ENCODE measurements at regions not wholly inside any gene's neighbourhood (a gene's known extent, or its start where the extent isn't known, plus 50 kb on each side); places are given as distances from the start of the nearest gene placed in this dataset.

DNA sequence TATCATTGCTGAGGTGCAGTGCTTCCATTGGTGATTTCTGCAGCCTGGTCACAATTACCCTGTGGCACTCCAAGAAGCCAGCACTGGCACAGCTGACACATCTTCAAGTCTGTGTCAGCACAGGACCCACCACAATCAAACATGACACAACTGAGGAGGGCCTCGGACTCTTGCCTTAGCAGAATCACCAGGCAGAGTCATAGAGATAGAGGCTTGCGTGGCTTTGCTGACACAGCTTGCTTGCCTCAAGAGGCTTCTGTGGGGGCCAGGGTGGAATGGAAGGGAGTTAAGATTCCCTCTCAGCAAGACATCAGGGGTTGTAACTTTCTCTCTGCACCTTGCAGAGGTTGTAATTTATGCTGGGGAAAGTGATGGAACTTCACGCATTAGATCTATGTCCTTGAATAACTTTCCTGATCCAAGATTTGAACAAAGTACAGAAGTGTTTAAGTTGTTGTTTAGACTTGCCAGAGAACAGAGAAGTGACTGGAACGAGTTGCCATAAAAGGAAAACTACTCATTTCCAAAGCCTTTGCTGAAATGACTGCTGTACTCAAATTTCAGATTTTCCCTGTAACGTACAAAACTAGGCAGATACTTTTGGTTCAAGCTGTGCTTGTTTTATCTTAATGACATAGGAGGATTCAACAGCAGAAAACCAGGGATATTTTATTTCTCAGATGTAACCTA, 170.7 kb downstream of the DIPK2A start:
- POLR2A ChIA-PET = no interaction called here
- intact Hi-C loops (cut with micrococcal nuclease) = no loop called here

DNA sequence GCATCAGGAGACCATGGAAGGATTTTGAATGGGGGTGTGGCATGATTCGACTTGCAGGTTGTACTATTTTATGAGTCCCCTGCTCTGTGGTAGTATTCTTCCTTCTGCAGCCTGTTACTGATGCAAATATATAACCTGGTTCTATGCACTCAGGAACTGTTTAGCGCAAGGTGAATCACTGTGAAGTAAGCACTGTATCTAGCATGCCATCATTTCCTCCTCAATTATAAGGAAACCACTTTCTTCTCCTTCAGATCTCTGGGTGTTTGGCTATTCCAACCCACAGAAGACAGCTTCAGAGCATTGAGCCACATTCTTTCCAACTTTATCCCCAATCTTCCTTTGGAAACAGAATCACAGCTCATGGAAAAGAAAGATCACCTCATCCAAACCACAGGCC, 176.7 kb downstream of the DIPK2A start:
- BruUV-seq (replicated peaks) = no TSS peak
- Mint-ChIP-seq H3K9me3 (ENCODE audit: unreplicated experiment) (no peaks in the 10 kb centered on the region), H3K4me3 (ENCODE audit: unreplicated experiment) (no peak overlapping the region), H3K4me1 (ENCODE audit: insufficient read depth, unreplicated experiment) (no peaks in the 10 kb centered on the region), H3K36me3 (ENCODE audit: insufficient read depth, unreplicated experiment) (no peaks in the 10 kb centered on the region), H3K27ac (ENCODE audit: low read depth, unreplicated experiment) (no peak overlapping the region), H3K27me3 (ENCODE audit: insufficient read depth, unreplicated experiment) (no peaks in the 10 kb centered on the region)
- intact Hi-C loops (cut with micrococcal nuclease) = no loop called here
- no peak for DNase-seq (ENCODE audit: unreplicated experiment)
- ChIA-PET POLR2A (no interaction called here), CTCF (no interaction called here)
- TF ChIP-seq, protein P1, sequence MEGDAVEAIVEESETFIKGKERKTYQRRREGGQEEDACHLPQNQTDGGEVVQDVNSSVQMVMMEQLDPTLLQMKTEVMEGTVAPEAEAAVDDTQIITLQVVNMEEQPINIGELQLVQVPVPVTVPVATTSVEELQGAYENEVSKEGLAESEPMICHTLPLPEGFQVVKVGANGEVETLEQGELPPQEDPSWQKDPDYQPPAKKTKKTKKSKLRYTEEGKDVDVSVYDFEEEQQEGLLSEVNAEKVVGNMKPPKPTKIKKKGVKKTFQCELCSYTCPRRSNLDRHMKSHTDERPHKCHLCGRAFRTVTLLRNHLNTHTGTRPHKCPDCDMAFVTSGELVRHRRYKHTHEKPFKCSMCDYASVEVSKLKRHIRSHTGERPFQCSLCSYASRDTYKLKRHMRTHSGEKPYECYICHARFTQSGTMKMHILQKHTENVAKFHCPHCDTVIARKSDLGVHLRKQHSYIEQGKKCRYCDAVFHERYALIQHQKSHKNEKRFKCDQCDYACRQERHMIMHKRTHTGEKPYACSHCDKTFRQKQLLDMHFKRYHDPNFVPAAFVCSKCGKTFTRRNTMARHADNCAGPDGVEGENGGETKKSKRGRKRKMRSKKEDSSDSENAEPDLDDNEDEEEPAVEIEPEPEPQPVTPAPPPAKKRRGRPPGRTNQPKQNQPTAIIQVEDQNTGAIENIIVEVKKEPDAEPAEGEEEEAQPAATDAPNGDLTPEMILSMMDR (IDR thresholded peaks at IDR 0.05; ENCODE audit: unreplicated experiment) = no peak

More for the DNA sequence above, 170.7 kb downstream of the DIPK2A start:
- H3K9me3 Mint-ChIP-seq (ENCODE audit: unreplicated experiment) = peaks cover 9% of the 10 kb centered on the region
- H3K4me1 Mint-ChIP-seq (ENCODE audit: insufficient read depth, unreplicated experiment) = no peaks in the 10 kb centered on the region
- CTCF ChIA-PET = no interaction called here
- no peak overlapping the region for H3K4me3 Mint-ChIP-seq (ENCODE audit: unreplicated experiment)
- BruUV-seq (replicated peaks) = no TSS peak
- no peak for DNase-seq (ENCODE audit: unreplicated experiment)
- no peaks in the 10 kb centered on the region for H3K36me3 Mint-ChIP-seq (ENCODE audit: insufficient read depth, unreplicated experiment)
- TF ChIP-seq, protein P1 (IDR thresholded peaks at IDR 0.05; ENCODE audit: unreplicated experiment) = no peak
- H3K27ac Mint-ChIP-seq (ENCODE audit: low read depth, unreplicated experiment) = peak overlapping the region; percentile 3
- no peaks in the 10 kb centered on the region for H3K27me3 Mint-ChIP-seq (ENCODE audit: insufficient read depth, unreplicated experiment)

DNA sequence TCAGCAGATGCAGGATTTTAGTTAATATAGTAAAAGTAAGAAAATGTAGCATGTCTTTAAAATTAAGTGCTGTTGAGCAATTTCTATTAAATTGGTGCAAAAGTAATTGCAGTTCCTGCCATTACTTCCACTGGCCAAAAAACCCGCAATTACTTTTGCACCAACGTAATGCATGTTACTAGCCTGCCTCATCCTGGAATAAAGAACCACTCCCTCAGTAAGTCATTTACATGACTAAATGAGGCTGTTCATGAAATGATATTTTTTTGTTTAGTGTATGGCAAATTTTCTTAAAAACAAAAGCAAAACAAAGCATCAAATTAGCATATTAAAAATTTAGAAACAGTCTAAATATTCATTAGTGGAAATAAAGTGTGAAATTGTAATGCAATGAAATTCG, 180.4 kb downstream of the DIPK2A start:
- ChIA-PET CTCF (no interaction called here), POLR2A (no interaction called here)
- Mint-ChIP-seq H3K27me3 (ENCODE audit: insufficient read depth, unreplicated experiment) (no peaks in the 10 kb centered on the region), H3K4me3 (ENCODE audit: unreplicated experiment) (no peak overlapping the region), H3K36me3 (ENCODE audit: insufficient read depth, unreplicated experiment) (no peaks in the 10 kb centered on the region), H3K4me1 (ENCODE audit: insufficient read depth, unreplicated experiment) (no peaks in the 10 kb centered on the region), H3K9me3 (ENCODE audit: unreplicated experiment) (no peaks in the 10 kb centered on the region), H3K27ac (ENCODE audit: low read depth, unreplicated experiment) (no peak overlapping the region)
- intact Hi-C loops (cut with micrococcal nuclease) = no loop called here
- TF ChIP-seq, protein P1 (IDR thresholded peaks at IDR 0.05; ENCODE audit: unreplicated experiment) = no peak
- BruUV-seq (replicated peaks) = no TSS peak
- DNase-seq (ENCODE audit: unreplicated experiment) = no peak

DNA sequence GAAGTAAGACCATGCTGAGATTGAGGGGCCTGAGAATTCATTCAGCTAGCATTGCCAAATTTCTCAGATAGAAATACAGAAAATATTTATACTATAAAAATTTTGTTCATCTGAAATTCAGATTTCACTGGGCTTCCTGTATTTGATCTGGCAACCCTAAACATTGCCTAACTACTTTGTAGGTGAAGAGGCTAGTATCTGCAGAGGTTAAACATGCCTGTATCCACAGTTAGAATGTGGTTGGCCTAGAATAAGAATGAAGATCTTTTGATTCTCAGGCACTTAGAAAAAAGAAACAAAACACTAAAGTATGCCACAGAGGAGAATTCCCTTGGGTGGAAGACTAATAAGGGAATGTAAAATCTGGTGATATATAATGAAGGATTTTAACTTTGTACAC, 189.0 kb downstream of the DIPK2A start:
- no peak for DNase-seq (ENCODE audit: unreplicated experiment)
- no TSS peak for BruUV-seq (replicated peaks)
- Mint-ChIP-seq H3K27ac (ENCODE audit: low read depth, unreplicated experiment) (no peak overlapping the region), H3K4me3 (ENCODE audit: unreplicated experiment) (no peak overlapping the region), H3K27me3 (ENCODE audit: insufficient read depth, unreplicated experiment) (no peaks in the 10 kb centered on the region), H3K36me3 (ENCODE audit: insufficient read depth, unreplicated experiment) (no peaks in the 10 kb centered on the region), H3K9me3 (ENCODE audit: unreplicated experiment) (peaks cover 10% of the 10 kb centered on the region), H3K4me1 (ENCODE audit: insufficient read depth, unreplicated experiment) (no peaks in the 10 kb centered on the region)
- POLR2A ChIA-PET = no interaction called here
- TF ChIP-seq, protein P1 (IDR thresholded peaks at IDR 0.05; ENCODE audit: unreplicated experiment) = no peak
- CTCF ChIA-PET = no interaction called here
- intact Hi-C loops (cut with micrococcal nuclease) = loop anchor here (5.0 kb wide), 1 partner anchor 188 kb away; the partner anchor contains the start of gene DIPK2A
